ENCODE measurements at regions not wholly inside any gene's neighbourhood (a gene's known extent, or its start where the extent isn't known, plus 50 kb on each side); places are given as distances from the start of the nearest gene placed in this dataset.
"Not testable (repeated sequence)": the region's sequence is repeated elsewhere in the genome, so short reads cannot be mapped to it uniquely, and the experiment has no call there.

GRCh38 chr15:24352777-24353176 is 322.8 kb upstream of the NPAP1 start:
- not testable (repeated sequence) for TF ChIP-seq EZH2 (IDR thresholded peaks at IDR 0.05; ENCODE audit: low read depth); CTCF (conservative IDR thresholded peaks at IDR 0.05)

Measured in PC-9 (cell line).